Prostate gland (tissue), 2 donors: ENCODE measurements at regions not wholly inside any gene's neighbourhood (a gene's known extent, or its start where the extent isn't known, plus 50 kb on each side); places are given as distances from the start of the nearest gene placed in this dataset.

ENCODE experiments used
- CTCF ChIP-seq, 4 experiments: fragments of 200-600 bp in 2 of 4; fragments of 450-650 bp in 2 of 4; sonication (generic) in 2 of 4; IDR thresholded peaks; 1 replicate in 3 of 4; 2 replicates in 1 of 4; pipeline ENCODE4 v1.5.1; 2016 to 2019; ENCODE audit warnings: antibody characterized with exemption in 4 of 4, mild to moderate bottlenecking in 2 of 4, moderate library complexity in 2 of 4
- POLR2A ChIP-seq: fragments of 450-650 bp; IDR thresholded peaks from one replicate; pipeline ENCODE4 v1.6.1; 2016; ENCODE audit warnings: antibody characterized with exemption, mild to moderate bottlenecking

- TF ChIP-seq CTCF (IDR thresholded peaks at IDR 0.05) (no peak), POLR2A (no peak)
Observed at GRCh38 chr14:48731260-48731659, 854.9 kb downstream of the RPS29 start.
